ENCODE measurements at regions not wholly inside any gene's neighbourhood (a gene's known extent, or its start where the extent isn't known, plus 50 kb on each side); places are given as distances from the start of the nearest gene placed in this dataset.
"Not testable (repeated sequence)": the region's sequence is repeated elsewhere in the genome, so short reads cannot be mapped to it uniquely, and the experiment has no call there.

DNA sequence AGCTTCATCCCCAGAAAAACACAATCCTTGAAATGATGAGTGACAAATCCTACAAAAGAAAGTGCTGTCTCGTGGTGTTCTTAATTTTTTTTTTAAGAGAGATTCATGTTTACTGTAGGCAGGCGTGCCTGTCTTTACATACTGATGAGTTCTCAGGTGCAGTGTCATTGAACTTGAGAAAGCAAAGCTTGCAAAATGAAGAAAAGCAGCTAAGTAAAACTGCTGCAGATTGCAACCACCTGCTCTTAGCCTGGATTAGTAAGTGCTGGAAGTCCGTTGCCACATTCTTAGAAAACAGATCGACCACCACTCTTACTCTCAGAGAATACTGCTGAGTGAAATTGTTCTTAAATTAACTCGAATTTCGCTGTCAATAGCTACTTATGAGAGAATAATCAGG lies 854.6 kb downstream of the TRIML1 start:
- DNase-seq (ENCODE audit: low read depth in 2 of 3, low spot score in 2 of 3): no peak

DNA sequence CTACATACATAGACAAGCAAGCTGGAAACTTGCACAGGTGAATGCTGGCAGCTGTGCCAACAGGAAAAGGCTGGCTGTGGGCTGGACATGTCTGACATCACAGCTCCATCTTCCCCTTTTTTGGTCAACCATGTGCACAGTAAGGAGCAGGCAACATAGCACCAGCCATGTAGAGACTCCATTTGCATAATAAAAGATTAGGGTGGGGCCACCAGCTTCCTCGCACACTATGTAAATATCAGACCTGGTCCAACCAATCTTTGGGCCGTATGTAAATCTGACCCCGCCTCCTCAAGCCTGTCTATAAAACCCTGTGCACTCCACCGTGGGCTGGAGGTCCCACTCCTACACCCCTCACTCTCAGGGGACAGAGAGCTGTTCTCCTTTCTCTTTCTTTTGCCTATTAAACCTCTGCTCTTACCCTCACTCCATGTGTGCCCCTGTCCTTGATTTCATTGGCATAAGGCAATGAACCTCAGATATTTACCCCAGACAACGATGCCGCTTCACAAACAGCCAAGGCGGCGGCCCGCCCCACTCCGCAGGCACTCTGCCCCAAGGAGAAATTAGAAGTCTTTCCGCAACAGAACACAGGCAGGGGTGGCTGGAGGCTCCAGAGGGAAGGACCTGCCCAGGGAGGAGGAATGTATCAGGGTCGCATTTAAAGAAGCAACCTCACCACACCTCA lies 862.2 kb downstream of the TRIML1 start:
- DNase-seq (ENCODE audit: low read depth in 2 of 3, low spot score in 2 of 3): no peak

DNA sequence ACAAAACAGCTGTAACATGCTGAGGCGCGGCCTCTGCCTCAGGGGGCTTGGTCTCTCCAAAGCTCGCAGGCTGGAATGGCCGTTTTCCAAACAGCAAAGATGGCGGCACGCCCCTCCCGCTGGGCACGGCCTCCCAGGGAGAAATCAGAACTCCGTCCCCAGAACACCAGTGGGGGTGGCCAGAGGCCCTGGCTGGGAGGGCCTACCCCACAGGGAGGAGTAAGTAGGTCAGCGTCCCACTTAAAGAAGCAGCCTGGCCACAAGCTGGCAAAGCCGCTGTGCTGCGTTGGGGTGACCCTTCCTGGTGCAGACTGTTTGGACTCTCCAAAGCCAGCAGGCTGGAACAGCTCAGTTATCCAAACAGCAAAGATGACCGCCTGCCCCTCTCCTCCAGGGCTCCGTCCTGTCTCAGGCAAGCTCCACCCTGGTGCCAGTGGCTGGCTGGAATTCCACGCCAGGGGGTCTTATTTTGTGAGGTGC lies 862.8 kb downstream of the TRIML1 start:
- DNase-seq (ENCODE audit: low read depth in 2 of 3, low spot score in 2 of 3): no peak

DNA sequence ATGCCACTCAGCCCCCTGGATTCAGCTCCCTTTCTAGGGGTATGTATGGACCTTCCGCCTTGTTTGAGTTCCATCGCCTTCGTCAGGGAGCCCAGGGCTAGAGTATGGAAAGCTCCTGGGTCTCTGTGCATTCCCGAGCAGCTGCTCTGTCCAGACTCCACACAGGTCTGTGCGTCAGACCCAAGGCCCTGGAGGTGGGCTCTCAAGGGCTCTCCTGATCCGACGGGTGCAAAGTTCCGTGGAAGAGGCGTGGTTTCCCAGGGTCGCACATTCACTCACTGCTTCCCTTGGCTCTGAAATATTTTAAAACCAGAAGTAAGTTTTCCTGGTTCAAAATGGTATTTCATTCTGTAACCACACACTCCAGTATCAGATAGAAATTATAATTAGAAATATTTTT lies 863.2 kb downstream of the TRIML1 start:
- no peak for DNase-seq (ENCODE audit: low read depth in 2 of 3, low spot score in 2 of 3)

DNA sequence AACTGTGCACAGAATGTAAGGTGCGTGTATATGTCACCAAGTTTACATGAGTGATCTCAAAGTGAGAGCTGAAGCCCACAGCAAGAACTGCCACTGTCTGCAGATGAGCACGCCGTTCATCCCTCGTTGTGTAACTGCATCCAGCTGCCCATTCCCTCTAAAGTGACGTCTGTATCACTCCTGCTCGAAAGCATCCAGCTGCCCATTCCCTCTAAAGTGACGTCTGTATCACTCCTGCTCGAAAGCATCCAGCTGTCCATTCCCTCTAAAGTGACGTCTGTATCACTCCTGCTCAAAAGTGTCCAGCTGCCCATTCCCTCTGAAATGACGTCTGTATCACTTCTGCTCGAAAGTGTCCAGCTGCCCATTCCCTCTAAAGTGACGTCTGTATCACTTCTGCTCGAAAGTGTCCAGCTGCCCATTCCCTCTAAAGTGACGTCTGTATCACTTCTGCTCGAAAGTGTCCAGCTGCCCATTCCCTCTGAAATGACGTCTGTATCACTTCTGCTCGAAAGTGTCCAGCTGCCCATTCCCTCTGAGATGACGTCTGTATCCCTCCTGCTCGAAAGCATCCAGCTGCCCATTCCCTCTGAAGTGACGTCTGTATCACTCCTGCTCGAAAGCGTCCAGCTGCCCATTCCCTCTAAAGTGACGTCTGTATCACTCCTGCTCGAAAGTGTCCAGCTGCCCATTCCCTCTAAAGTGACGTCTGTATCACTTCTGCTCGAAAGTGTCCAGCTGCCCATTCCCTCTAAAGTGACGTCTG lies 871.4 kb downstream of the TRIML1 start:
- not testable (repeated sequence) for DNase-seq (ENCODE audit: low read depth in 2 of 3, low spot score in 2 of 3)

DNA sequence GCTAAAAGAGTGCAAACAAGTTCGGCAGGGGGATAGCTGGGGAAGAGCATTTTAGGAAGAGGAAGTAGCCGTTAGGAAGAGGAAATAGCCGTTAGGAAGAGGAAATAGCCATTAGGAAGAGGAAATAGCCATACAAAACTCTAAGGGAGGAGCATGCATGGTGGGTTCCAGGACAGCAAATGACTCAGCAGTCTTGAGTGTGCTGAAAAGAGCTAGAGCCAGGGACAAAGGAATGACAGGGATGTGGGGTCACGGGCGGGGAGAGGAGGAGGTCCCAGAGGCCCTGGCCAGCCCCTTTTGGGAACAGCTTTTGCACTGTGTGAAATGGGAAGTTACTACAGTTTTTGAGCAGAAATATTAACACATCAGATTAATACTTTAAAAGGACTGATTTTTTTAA lies 882.6 kb downstream of the TRIML1 start:
- DNase-seq (ENCODE audit: low read depth in 2 of 3, low spot score in 2 of 3): no peak

DNA sequence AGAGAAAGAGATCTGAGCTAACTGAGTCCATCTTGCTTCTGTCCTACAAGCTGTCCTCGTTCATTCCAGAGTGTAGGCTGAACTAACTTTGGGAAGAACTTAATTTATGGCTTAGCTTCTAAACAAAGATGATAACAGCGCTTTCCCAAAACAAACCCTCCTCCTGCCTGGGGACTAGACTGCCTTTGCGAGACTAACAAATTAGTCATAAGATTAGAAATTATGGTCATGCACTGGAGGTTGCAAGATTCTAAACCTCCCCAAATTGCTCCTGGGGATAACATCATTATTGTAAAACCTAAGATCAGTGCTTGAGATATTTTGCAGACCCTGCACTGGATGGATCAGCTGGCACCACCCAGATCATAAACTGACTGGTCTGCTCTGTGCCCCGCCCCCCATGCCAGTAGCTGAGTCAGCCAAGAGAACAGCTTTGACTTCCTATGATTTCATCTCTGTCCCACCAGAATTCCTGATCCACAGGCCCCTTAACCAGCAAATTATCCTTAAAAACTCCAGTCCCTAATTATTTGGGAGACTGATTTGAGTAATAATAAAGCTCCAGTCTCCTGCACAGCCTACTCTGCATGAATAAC lies 883.3 kb downstream of the TRIML1 start:
- no peak for DNase-seq (ENCODE audit: low read depth in 2 of 3, low spot score in 2 of 3)

DNA sequence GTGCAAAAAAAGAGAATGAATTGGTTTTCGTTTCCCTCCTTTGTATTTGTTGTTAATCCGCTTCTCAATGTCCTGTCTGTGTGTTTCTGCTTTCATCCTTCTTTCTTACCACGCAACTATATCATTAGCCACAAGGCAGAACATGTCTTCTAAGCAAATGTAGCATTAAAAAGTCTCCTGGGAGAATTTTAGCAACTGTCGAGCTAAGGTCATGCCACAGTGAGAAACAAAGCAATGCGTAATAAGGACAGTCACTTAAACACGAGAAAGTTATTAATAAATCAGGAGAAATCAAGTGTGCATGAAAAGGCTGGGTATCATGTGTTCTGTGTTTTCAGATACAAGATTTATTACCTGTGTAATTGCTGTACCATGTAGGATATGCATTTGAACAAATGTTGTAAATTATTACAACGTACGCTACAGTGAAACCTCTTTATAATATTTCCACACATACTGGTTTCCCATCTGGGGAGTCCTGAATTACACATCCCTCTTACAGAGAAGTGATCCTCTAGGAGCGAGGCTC lies 890.8 kb downstream of the TRIML1 start:
- DNase-seq (ENCODE audit: low read depth in 2 of 3, low spot score in 2 of 3): no peak

DNA sequence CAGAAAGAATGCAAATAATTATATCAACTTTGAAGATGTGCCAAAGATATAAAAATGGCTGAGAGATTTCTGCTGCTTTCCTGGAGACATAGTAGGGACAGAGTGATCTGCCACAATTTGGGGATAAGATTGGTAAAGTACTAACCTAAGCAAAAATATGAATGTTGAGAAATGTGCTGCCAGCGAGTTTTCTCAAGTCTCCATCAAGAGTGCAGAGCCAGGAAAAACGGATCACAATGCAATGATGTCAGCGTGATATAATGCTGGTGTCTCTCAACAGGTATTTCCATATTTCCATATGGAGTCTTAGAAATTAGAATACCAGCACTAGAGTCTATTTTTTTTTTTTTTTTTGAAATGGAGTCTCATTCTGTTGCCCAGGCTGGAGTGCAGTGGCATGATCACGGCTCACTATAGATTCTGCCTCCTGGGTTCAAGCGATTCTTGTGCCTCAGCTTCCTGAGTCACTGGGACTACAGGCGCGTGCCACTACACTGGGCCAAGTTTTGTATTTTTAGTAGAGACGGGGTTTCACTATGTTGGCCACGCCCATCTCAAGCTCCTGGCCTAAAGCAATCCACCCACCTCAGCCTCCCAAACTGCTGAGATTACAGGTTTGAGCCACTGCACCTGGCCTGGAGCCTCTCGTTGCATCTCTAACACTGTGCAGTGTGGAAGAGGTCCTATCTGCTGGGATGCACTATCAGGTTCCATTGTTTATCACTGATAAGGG lies 893.5 kb downstream of the TRIML1 start:
- no peak for DNase-seq (ENCODE audit: low read depth in 2 of 3, low spot score in 2 of 3)

DNA sequence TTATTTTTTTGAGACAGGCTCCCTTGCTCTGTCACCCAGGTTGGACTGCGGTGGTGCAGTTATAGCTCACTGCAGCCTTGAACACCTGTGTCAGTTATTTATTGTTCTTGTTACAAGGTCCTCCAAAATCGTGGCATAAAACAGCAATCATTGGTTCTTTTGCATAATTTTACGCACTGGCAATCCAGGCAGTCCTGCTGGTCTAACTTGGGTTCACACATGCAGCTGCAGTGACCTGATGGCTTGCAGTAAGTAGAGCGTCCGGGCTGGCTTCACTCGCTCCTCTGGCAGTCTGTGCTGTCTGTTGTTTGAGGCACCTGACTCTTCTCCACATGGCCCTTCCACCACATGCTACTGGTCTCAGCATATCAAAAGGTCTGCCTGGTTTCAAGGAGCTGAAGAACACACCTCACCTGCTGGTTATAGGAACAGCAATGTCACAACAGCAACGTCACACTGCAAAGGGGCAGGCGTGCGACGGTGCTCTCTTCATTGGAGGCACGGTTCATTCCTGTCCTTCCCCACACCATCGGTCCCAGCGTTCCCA lies 894.6 kb downstream of the TRIML1 start:
- no peak for DNase-seq (ENCODE audit: low read depth in 2 of 3, low spot score in 2 of 3)

DNA sequence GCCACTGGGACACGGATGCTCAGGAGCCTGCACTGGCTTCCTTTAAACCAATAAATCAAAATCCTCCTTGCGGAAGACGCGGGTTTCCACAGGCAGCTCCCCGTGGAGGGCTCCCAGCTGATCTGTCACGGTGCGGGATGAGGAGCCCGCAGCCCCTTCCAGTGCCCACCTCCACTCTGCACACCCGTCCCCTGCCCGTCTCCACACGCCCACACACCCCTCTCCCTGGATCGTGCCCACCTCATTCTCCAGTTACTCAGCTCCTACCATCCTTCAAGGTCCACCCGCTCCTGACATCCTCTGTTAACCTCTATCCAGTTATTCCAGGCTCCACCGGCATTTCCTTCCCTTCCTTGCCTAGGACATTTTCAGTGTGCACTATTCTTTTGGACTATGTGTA lies 895.9 kb downstream of the TRIML1 start:
- DNase-seq (ENCODE audit: low read depth in 2 of 3, low spot score in 2 of 3): no peak

DNA sequence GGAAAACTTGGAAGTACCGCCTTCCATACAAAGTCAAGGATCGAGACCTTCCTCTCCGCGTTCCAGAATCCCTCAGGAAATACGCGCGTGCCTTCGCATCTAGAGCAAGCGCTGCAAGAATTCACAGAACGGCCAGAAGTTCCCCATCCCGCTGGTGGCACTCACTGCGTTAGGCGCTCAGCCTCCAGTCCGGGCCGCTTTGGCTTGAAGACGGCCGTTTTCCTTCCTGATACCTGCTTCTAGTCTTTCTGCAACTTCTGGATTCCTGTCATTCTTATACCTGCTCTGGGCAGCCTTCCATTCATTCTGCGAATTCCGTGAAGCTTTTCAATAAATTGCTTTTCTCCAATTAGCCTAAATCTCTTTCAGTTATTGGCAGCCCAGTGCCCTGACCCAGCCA lies 896.4 kb downstream of the TRIML1 start:
- DNase-seq (ENCODE audit: low read depth in 2 of 3, low spot score in 2 of 3): no peak

DNA sequence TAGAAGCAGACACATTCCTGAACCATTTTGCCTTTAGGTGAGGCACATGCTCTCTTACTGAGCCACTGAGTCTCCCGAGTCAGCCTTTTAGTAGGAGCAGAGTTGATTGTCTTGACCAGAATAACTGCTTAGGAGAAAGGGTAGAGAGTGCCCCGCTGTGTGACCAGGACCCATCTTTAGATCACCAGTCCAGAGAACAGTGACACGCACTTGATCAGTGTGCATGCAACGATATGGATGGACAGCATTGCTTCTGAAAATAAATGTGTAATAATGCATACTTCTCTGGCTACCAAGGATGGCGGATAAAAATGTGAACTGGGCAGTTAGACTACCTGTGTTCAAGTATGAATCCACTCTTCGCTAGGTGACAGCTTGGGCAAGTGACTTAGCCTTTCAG lies 897.7 kb downstream of the TRIML1 start:
- no peak for DNase-seq (ENCODE audit: low read depth in 2 of 3, low spot score in 2 of 3)

DNA sequence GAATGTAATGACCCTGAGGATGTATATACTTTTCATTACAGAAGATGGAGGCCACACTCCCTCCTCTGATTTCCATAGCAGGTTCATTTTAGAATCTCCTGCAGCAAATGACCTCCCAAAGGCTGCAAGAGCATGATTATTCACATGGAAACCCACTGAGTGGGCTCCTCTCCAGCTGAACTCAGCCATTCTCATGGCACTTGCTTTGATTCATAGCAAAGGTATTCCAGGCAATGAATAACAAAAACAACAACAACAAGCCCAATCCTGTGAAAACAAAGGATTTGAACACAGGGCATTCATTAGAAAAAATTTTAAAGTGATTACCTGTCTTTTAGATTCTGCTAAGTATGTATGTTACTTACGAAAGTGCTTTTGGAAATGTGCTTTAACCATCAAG lies 894.0 kb upstream of the FRG1 start:
- no peak for DNase-seq (ENCODE audit: low read depth in 2 of 3, low spot score in 2 of 3)

DNA sequence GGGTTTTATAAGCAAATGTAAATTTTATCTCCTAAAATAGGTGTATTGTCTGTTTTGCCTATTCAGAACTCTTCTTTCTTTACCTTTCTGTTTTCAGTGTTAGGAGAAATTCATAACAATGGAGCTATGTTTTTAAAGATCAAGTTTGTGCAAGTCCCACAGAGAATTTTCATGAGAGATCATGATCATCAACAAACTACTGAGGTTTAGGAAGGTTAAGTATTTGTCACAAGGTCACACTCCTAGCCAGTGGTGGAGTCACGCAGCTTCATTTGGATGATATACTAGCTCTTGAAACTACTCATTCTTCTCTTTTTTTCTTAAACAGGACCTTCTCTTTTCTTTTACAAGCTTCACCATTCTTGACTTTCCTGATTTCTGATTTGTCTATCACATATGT lies 892.6 kb upstream of the FRG1 start:
- no peak for DNase-seq (ENCODE audit: low read depth in 2 of 3, low spot score in 2 of 3)

DNA sequence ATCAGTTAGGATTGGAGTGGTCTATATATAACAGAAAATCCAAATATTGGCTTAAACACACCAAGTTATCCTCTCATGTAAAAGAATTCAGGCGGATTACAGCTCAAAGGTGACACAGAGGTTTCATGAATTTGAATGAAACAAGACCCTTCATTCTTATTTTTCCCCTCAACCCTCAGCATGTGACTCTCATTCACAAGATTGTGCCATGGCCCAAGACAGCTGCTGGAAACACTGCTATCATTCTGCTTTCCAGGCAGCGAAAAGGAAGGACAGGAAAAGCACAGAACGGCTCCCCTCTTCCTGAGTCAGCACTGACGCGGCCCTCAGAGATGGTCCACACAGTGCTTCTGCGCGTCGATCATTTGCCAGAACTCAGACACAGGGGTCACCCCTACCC lies 891.0 kb upstream of the FRG1 start:
- DNase-seq (ENCODE audit: low read depth in 2 of 3, low spot score in 2 of 3): no peak

DNA sequence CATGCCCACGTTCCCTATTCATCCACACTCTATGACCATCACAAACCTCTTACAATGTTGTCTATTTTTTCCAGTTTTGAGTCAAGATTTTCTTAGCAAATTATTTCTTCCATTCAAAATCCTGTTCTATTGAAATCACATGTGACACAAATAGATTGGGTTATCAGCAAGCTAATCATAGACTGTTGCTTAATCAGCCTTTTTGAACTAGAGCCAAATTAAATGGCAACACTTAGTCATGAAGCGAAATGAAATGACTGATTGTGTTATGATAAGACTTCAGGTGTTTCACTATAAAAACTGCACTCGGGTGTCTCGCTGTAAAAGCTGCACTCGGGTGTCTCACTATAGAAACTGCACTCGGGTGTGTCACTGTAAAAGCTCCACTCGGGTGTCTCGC lies 890.0 kb upstream of the FRG1 start:
- no peak for DNase-seq (ENCODE audit: low read depth in 2 of 3, low spot score in 2 of 3)

DNA sequence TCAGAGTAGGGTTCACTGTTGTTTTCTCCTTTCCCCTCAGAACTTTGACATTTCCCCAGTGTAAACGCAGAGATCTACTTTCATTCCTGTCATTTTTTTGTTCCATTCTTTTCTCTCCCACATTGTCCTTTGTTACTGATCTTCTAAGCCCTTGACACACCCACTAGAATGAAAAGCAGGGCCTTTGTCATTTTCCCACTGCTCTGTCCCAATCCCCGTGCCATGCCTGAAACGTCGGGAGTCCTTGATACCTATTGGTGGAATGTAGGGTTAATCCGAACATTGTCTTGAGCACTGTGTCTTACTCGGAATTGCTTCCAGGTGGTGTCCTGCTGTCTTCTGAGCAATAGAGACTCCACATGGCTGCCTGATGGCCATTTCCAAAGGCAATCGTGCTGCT lies 887.1 kb upstream of the FRG1 start:
- no peak for DNase-seq (ENCODE audit: low read depth in 2 of 3, low spot score in 2 of 3)

DNA sequence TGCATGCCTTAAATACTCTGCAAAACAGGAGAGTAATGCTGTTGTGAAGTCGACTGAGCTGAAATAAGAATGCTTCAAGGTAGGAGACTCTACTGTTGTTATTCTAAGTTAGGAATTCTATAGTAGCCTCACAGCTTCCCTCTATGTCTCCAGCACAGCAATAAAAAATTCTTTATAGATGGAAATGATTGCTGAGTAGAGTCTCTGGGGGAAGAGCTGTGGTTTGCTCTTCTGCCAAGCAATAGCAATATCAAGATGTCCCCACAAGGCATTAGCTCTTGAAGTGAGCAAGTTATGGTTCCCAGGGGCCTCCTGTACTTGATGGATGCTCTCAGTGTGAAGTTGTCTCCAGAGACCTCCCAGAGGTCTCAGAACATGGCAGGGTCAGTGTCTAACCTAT lies 880.6 kb upstream of the FRG1 start:
- DNase-seq (ENCODE audit: low read depth in 2 of 3, low spot score in 2 of 3): no peak

DNA sequence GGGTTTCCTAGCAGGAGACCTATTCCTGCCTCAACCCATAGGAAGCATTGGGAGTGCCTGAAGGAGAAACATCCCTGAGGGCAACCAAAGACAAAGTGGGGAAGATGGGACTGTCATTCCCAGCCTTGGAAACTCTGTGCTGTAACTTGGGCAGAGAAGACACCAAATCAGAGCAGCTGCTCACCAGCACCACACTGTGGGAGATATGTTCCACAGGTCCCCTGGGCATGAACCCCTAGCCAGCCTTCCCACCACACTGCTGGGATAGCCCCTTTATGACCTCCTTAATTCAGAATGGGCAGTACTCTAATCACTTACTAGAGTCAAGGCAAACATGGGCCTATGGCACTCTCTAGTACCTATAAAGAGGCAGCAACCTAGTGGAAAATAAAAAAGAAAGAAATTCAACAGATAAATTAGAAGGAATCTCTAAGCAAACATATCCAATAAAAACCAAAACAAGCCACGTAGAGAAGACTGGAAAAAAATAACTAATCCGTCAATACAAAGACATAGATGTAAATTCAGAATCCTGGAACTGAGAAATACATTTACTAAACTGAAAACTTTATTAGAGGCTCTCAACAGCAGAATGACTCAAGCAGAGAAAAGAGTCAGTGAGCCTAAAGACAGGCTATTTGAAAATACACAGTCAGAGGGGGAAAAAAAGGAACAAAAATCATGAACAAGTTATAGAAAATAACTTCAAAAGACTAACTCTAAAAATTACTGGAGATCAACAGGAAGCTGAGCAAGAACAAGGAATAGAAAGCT lies 878.4 kb upstream of the FRG1 start:
- DNase-seq (ENCODE audit: low read depth in 2 of 3, low spot score in 2 of 3): no peak
